K562 (cell line): ENCODE measurements at regions not wholly inside any gene's neighbourhood (a gene's known extent, or its start where the extent isn't known, plus 50 kb on each side); places are given as distances from the start of the nearest gene placed in this dataset.

Experiments used
- HDAC1 ChIP-seq, 2 experiments: fragments of 450-650 bp; IDR thresholded peaks; 2 replicates each; pipeline ENCODE4 v1.6.1; 2016 to 2017; ENCODE audit warnings: inconsistent platforms in 1 of 2, mild to moderate bottlenecking in 1 of 2, moderate library complexity in 1 of 2
- SOX6 ChIP-seq: fragments of 450-650 bp; IDR thresholded peaks from 2 replicates; pipeline ENCODE4 v1.6.1; 2014; ENCODE audit warnings: mild to moderate bottlenecking
- ZNF57 ChIP-seq: fragments of 450-650 bp; formaldehyde crosslinking; IDR thresholded peaks from 2 replicates; pipeline ENCODE4 v1.4.0; 2020; ENCODE audit warnings: mild to moderate bottlenecking, moderate library complexity

- no peak for TF ChIP-seq ZNF57
- no peak for TF ChIP-seq SOX6
- TF ChIP-seq HDAC1 (IDR thresholded peaks at IDR 0.05): no peak
These were observed 110.3 kb downstream of the SEC16B start for GRCh38 chr1:177859572-177859971.
